22Rv1 (cell line): ENCODE measurements at regions not wholly inside any gene's neighbourhood (a gene's known extent, or its start where the extent isn't known, plus 50 kb on each side); places are given as distances from the start of the nearest gene placed in this dataset.

Experiments used
- ZFX ChIP-seq: fragments of 450-650 bp; IDR thresholded peaks from 2 replicates; pipeline ENCODE4 v1.6.1; 2017; ENCODE audit warnings: antibody characterized with exemption, borderline replicate concordance
- TF ChIP-seq, protein P1 (sequence below): fragments of 450-650 bp; IDR thresholded peaks from 2 replicates; pipeline ENCODE4 v1.5.1; 2017; ENCODE audit warnings: mild to moderate bottlenecking

DNA sequence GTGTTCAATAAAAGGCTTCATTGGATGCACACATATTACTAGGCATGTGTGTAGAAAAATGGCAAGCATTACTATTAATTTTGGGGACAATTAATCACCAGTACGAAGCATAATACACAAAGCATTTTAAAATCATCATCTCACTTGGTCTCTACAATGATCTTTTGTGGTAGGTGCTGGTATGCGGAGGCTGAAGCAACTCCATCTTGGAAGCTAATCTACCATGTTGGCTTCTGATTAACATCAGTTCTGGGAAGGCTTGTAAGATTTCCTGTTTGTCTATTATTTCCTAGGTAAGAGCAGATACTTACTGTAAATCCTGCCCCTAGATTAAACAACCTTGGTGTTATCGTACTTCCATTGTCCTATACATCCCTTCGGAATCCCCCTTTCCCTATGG lies 121.7 kb upstream of the RUNX1 start:
- TF ChIP-seq, protein P1, sequence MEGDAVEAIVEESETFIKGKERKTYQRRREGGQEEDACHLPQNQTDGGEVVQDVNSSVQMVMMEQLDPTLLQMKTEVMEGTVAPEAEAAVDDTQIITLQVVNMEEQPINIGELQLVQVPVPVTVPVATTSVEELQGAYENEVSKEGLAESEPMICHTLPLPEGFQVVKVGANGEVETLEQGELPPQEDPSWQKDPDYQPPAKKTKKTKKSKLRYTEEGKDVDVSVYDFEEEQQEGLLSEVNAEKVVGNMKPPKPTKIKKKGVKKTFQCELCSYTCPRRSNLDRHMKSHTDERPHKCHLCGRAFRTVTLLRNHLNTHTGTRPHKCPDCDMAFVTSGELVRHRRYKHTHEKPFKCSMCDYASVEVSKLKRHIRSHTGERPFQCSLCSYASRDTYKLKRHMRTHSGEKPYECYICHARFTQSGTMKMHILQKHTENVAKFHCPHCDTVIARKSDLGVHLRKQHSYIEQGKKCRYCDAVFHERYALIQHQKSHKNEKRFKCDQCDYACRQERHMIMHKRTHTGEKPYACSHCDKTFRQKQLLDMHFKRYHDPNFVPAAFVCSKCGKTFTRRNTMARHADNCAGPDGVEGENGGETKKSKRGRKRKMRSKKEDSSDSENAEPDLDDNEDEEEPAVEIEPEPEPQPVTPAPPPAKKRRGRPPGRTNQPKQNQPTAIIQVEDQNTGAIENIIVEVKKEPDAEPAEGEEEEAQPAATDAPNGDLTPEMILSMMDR = no peak
- TF ChIP-seq ZFX = no peak
